ENCODE measurements at regions not wholly inside any gene's neighbourhood (a gene's known extent, or its start where the extent isn't known, plus 50 kb on each side); places are given as distances from the start of the nearest gene placed in this dataset.

DNA sequence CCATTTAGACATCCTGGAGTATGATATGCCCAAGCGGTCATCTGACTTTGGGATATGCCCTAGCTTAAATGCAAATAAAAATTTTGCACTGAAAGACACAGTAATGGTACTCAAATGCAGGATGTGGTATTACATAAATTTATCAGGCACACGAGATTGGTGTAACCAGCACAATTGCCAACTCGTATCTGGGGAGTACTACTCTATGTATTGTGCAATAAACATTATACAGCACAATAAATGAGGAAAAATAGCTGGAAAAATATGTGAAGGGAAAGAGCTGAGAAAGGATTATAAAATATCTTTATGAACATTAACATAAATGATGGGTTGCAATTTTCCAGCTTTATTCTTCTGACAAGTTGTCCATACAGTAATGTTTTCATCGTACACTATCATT is 505.5 kb upstream of the TENM3 start:
- H3K4ac ChIP-seq (ENCODE audit: low read depth, low read length): no peak overlapping the region
- H3K4me2 ChIP-seq (ENCODE audit: low read depth, low read length): no peak overlapping the region
- ChIA-PET POLR2A (ENCODE audit: unreplicated experiment) (no interaction called here), CTCF (interaction anchor here (0.8 kb wide), 1 partner anchor 13 kb away, joined by 3 read pairs; no protein-coding TSS in a partner anchor)
- H4K5ac ChIP-seq (ENCODE audit: low read depth, low read length): no peak overlapping the region
- no peak overlapping the region for H2AK9ac ChIP-seq (replicated peaks; ENCODE audit: low read depth, low read length, poor library complexity)
- H2AK5ac ChIP-seq (ENCODE audit: low read depth, low read length): no peak overlapping the region
- H3K14ac ChIP-seq (replicated peaks; ENCODE audit: low read depth, low read length): no peak overlapping the region
- no peak overlapping the region for H2BK15ac ChIP-seq (ENCODE audit: low read depth, low read length)
- H3K56ac ChIP-seq (ENCODE audit: extremely low read depth, insufficient read depth, low read length): no peak overlapping the region
- TF ChIP-seq, protein P1, sequence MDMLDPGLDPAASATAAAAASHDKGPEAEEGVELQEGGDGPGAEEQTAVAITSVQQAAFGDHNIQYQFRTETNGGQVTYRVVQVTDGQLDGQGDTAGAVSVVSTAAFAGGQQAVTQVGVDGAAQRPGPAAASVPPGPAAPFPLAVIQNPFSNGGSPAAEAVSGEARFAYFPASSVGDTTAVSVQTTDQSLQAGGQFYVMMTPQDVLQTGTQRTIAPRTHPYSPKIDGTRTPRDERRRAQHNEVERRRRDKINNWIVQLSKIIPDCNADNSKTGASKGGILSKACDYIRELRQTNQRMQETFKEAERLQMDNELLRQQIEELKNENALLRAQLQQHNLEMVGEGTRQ (IDR thresholded peaks at IDR 0.05; ENCODE audit: low read depth, low read length): no peak
- TF ChIP-seq FOS (IDR thresholded peaks at IDR 0.05; ENCODE audit: low read depth, low read length): no peak
- TF ChIP-seq CEBPB (IDR thresholded peaks at IDR 0.05; ENCODE audit: low read depth, low read length): peak; percentile 89
- no peak for TF ChIP-seq RAD21 (IDR thresholded peaks at IDR 0.05; ENCODE audit: low read length)
- TF ChIP-seq, protein P2, sequence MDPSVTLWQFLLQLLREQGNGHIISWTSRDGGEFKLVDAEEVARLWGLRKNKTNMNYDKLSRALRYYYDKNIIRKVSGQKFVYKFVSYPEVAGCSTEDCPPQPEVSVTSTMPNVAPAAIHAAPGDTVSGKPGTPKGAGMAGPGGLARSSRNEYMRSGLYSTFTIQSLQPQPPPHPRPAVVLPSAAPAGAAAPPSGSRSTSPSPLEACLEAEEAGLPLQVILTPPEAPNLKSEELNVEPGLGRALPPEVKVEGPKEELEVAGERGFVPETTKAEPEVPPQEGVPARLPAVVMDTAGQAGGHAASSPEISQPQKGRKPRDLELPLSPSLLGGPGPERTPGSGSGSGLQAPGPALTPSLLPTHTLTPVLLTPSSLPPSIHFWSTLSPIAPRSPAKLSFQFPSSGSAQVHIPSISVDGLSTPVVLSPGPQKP (IDR thresholded peaks at IDR 0.05; ENCODE audit: borderline replicate concordance, low read depth, low read length): no peak
- TF ChIP-seq MAFK (IDR thresholded peaks at IDR 0.05; ENCODE audit: low read depth, low read length): no peak
- no peak for TF ChIP-seq CHD1 (IDR thresholded peaks at IDR 0.05; ENCODE audit: low read depth, low read length)
- TF ChIP-seq, protein P3, sequence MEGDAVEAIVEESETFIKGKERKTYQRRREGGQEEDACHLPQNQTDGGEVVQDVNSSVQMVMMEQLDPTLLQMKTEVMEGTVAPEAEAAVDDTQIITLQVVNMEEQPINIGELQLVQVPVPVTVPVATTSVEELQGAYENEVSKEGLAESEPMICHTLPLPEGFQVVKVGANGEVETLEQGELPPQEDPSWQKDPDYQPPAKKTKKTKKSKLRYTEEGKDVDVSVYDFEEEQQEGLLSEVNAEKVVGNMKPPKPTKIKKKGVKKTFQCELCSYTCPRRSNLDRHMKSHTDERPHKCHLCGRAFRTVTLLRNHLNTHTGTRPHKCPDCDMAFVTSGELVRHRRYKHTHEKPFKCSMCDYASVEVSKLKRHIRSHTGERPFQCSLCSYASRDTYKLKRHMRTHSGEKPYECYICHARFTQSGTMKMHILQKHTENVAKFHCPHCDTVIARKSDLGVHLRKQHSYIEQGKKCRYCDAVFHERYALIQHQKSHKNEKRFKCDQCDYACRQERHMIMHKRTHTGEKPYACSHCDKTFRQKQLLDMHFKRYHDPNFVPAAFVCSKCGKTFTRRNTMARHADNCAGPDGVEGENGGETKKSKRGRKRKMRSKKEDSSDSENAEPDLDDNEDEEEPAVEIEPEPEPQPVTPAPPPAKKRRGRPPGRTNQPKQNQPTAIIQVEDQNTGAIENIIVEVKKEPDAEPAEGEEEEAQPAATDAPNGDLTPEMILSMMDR (conservative IDR thresholded peaks at IDR 0.05; ENCODE audit: low read depth, low read length): no peak
- TF ChIP-seq SMC3 (IDR thresholded peaks at IDR 0.05; ENCODE audit: low read depth, low read length): no peak
- H3K27ac ChIP-seq (ENCODE audit: insufficient read depth, low read length): no peak overlapping the region
- ATAC-seq (ENCODE audit: low read depth) (no peak), DNase-seq (no peak)
- H2BK120ac ChIP-seq (ENCODE audit: low read depth, low read length): no peak overlapping the region
- intact Hi-C loops (cut with micrococcal nuclease): no loop called here
- no peaks in the 10 kb centered on the region for H3K27me3 ChIP-seq (ENCODE audit: control insufficient read depth, insufficient read depth, low read length)
- H3K79me1 ChIP-seq (ENCODE audit: low read depth in 1 of 2, low read length in 2 of 2): no peaks in the 10 kb centered on the region
- no TSS peak for BruUV-seq (replicated peaks)
- dilution Hi-C loops (cut with HindIII; ENCODE audit: low sequenced_read_pairs, unreplicated experiment): no loop called here
- no peaks in the 10 kb centered on the region for H3K9me3 ChIP-seq (ENCODE audit: control insufficient read depth, insufficient read depth, low read length)
- H2BK20ac ChIP-seq (ENCODE audit: low read depth, low read length): no peak overlapping the region
- H2AFZ ChIP-seq (replicated peaks; ENCODE audit: low read length, poor library complexity): no peak overlapping the region
- H3K4me1 ChIP-seq (ENCODE audit: control insufficient read depth, insufficient read depth, low read length): no peaks in the 10 kb centered on the region
- no peak overlapping the region for H3K23ac ChIP-seq (ENCODE audit: low read depth, low read length)
- H3K18ac ChIP-seq (ENCODE audit: low read depth, low read length): no peak overlapping the region
- no peaks in the 10 kb centered on the region for H4K20me1 ChIP-seq (ENCODE audit: insufficient read depth, low read length)
- H4K91ac ChIP-seq (ENCODE audit: insufficient read depth, low read depth, low read length): no peak overlapping the region
- H2BK5ac ChIP-seq (ENCODE audit: low read depth, low read length, poor library complexity, severe bottlenecking): no peak overlapping the region
- in situ Hi-C loops (cut with MboI; ENCODE audit: low sequenced_read_pairs): no loop called here
- H3K9me1 ChIP-seq (ENCODE audit: insufficient read depth, low read length): no peaks in the 10 kb centered on the region
- no peak overlapping the region for H3K9ac ChIP-seq (ENCODE audit: low read depth, low read length)
- H3K4me3 ChIP-seq (ENCODE audit: insufficient read depth, low read depth, low read length): no peak overlapping the region
- H4K8ac ChIP-seq (ENCODE audit: low read depth in 2 of 2, low read length in 2 of 2): no peak overlapping the region
- no CpG with 5 or more reads among the region's 4 CpGs for WGBS, 2 experiments (ENCODE audit: extremely low coverage in 2 of 2, insufficient read length in 1 of 2)
- no peaks in the 10 kb centered on the region for H3K36me3 ChIP-seq (ENCODE audit: control insufficient read depth, insufficient read depth, low read length)

All from IMR-90 (cell line).